HuH-7.5 (cell line): ENCODE measurements at regions not wholly inside any gene's neighbourhood (a gene's known extent, or its start where the extent isn't known, plus 50 kb on each side); places are given as distances from the start of the nearest gene placed in this dataset.

Experiments used
- DNase-seq: peaks from one replicate; pipeline ENCODE4 v3.0.0; 2011; ENCODE audit warnings: low spot score

DNA sequence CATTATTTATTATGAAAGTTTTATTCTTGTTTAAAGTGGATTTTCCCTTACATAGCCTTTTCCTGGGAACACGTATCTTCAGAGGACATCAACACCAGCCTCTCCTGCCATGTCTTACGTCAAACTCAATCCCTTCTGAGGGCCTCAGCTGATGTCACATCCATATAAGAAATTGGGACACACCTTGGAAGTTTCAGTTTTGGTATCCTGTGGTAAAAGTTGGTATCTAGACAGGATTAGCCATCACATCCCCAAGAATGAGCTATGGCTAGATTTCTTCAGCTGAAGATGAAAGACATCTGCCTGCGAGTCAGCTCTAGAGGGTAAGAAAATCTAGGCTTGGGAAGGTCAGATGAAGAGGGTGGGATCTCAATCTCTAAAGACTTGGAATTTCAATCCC, 75.8 kb upstream of the ZNF516 start:
- DNase-seq = no peak

DNA sequence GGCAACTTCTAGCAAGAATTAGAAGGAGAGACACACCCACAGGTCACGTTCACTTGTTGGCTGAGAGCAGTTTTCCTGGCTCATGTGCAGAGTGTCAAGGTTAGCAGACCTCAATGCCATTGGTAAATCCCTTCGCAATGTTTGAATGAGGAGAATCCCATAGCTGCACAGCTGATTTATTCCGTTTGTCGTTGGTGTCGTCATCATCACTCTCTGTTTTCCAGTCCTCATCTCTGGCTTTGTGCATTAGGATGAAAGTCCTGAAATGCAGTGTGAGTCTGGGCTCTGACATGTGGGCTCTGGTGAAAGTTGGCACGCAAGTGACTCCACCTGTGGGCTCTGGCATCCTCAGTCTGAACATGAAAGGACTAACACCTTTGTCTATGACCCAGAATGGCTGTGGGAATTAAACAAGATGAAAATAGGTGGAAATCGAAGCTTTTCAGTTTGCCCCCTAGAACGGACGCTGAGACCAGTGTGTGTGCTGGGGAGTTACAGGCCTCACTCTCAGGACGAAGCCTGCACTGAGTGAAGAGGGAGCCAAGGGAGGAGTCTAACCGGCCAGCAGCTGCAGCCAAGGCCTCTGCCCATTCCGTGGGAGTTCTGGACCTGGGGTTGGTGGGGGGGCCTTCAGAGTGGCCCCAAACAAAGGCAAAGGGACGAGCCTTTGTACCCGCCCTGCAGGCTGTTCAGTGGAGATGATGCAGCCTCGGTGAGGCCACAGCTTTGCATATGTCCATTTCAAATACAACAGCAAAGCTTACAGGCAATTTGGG, 74.8 kb upstream of the ZNF516 start:
- no peak for DNase-seq

- DNase-seq = no peak
Observed at GRCh38 chr18:76568731-76569130, 73.7 kb upstream of the ZNF516 start.

DNA sequence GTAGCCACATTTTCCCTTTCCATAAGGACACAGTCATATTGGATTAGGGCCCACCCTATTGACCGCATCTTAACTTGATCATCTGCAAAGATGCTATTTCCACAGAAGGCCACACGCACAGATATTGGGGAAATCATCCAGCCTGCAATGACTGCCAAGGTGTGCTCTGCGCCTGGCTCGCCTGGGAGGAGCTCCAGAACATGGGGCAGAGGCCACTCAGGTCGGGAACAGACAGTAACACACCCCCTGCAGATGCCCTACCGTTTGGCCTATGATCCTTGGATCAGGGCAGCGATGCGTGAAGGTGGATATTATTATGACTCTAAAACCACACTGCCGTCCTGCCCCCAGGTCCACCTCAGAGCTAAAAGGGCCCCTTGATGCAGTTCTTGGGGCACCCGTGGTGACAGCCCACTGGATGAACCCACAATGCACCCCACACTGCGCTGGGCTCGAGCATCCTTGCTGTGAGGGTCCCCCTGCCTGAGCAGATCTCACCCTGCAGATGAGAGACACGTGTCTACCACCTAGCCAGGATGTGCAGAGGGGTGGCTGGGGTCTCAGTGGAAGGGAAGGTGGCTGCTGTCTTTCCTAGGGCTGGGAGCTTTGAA, 72.9 kb upstream of the ZNF516 start:
- no peak for DNase-seq

GRCh38 chr18:76566987-76567386, 71.9 kb upstream of the ZNF516 start:
- no peak for DNase-seq

DNA sequence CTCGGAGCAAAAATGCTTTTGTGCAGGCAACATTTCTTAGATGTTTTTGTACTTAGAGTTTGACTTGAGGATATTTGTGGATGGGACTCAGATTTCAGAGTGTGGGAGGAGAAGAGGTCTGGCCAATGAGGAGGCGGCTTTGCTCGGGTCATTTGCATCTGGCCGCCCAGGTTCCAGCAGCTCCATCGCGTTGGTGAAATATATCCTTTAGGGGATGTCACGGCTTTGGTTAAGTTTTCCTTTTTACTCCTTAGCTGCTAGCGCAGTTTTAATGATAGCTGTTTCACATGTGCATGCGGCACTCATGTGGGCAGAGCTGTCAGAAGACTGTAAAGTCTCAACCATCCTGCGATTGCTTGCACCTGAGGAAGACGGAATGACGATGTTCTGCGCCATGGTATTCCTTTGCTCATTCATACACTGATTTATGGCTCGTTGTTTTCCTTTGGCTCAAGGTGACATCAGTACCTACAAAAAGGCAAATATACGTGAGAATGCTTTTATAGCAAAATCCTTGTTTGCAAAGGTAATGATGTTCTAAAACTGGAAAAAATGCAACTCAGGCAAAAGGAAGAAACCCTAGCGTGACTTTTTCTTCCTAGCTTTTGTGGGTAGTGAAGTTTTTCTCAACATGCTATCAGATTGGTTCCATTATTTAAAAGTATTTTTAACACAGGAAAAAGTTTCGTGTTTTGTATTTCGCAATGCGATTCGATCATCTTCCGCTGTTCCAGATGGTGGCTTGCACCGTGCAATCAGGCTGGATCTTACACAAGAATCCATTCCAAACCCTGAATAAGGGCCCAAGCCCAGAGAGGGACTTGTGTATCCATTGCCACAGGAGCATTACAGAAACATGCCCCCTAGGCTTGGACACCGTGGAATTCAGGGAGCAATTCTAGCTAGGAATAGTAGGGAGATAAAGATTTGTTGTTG, 70.5 kb upstream of the ZNF516 start:
- DNase-seq = peak; percentile 88

- no peak for DNase-seq
Observed at GRCh38 chr18:76564655-76565237, 69.7 kb upstream of the ZNF516 start.

DNA sequence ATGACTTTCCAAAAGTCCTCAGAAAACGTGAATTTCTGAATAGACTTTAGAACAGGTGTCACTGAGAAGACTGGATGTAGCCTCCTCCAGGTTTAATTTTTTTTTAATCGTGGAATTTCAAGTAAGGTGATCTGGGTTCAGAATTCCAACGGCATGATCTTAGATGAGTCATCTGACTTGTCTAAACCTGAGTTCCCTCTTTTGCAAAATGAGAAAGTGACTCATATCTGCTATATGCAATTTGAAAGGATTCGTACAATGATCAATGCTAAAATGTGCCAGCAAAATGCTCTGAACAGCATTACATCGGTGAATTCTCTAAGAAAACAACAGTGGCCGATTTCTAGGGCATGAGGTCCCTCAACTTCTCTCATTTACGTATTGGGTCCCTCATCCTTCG, 69.1 kb upstream of the ZNF516 start:
- DNase-seq = no peak

DNA sequence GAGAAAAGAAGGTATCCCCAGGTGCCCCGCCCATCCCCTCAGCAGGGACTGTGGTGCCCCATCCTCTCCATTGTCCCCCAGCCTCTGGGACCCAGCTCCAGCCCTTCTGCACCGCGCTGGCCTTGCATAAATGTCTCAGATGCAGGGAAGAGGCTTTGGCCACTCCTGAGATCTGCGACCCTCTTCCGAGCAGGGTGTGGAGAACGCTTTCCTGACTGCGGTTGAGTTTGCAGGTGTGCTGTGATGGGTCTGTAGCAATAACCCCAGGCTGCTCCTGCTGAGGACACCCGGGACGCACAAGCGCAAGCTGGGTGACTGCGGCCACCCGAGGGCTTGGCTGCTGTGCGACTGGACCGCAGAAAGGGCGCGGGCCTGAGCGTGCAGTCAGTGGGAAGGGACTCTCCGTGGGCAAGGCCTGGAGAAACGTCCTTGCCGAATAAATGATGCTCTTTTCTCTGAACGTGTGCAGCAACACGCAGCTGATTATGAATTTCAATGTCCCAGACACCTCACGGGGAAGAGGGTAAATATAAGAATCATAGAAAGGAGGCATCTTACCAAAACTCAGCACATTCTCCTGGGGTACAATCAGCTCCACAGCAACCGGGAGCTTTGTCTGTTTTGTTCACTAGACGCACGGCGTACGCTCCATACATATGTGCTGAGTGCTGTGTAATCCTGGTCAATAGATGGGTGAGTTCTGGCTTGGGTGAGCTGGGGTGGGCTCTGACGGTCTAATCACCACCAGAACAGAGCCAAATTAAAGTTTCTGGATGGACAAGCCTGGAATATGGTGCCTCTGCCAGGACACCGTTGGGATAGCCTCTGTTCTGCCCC, 67.5 kb upstream of the ZNF516 start:
- DNase-seq = no peak

DNA sequence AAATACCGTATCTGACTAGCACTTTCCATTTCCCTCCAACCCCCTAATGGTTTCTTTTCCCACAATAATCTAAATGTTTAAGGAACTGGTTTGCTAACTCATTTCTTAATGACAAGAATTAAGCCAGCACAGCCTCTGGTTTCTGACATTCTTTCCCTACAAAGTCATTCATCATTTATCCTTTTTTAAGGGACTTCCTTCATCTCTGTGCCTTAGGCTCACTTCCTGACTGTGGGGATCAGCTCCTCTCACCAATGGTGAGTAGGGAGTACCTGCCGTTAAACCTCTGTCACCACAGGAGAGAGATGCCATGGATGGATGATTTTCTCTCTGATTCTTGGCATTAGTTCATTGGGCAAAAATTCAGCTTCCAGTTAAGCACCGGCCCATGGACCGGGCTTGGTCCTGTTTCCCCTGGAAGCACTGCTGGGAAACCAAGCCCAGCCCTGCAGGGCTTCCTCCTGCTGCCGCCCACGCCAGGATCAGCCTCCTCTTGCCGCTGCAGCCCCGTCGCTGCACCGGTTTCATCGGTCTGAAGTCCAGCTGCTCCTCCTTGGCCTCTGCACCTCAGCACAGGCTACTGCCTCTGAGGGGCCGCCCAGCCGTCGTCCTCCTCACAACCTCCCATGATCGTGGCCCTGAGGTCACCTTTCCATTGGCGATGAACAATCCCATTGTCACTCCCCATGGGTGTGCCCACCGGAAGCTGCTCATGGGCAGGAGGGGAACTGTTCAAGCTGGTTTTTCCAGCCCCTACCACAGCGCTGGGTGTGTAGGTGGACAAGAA, 64.0 kb upstream of the ZNF516 start:
- DNase-seq = no peak

- DNase-seq = no peak
Observed at GRCh38 chr18:76557026-76557575, 62.1 kb upstream of the ZNF516 start.

DNA sequence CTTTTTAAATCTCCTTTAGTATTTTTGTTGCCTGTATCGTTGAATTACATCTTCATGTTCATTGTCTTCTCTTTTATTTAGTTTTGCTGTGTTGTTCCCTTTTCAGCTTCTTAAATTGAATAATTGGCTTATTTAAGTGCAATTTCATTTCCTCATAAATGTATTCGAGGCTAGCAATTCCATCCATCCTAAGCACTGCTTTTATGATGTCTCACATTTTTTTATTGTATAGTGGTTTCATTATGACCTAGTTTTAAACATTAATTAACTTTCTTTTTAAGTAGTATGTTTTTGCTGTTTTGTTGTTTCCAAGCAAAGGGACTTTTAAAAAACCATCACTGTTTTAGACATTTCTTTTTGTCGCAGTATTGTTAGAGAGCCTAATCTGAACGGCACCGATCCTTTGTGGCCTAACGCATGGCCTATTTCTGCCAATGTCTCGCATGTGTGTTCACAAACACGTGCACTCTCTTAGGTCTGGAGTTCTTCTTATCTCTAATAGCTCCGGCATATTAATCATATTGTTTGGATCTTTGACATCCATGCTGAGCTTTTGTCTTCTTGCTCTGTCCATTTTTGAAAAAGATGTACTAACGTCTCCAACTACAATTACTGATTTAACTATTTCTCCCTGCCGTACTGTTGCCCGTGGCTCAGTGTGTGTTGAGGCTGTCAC, 59.6 kb upstream of the ZNF516 start:
- DNase-seq = no peak

DNA sequence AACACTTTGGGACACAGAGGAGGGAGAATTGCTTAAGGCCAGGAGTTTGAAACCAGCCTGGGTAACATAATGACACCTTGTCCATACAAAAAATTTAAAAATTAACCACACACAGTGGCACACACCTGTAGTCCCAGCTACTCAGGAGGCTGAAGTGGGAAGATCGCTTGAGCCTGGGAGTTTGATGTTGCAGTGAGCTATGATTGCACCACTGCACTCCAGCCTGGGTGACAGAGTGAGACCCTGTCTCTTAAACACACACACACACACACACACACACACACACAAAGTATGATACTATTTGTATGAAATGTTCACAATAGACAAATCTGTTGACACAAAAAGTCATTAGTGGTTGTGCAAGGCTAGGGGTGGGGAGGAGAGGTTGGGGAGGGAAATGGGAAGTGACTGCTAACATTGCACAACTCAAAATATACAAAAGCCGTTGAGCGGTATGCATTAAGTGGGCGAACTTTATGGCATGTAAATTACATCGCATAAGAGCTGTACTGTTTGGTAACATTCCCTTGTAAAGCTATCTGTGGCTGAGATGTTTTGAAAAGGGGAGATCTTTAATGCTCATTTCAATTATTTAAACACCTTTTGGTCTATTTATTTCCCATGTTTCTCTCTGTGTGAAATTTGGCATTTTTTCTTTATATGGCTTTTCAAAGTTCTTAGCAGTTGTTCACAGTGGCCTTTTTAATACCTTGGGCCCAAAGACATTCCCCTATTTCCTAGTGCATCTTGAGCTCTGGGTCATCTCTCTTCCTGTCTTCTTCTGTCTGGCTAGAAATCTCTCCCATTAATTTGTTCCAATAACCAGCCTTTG, 58.9 kb upstream of the ZNF516 start:
- DNase-seq = peak; percentile 57

DNA sequence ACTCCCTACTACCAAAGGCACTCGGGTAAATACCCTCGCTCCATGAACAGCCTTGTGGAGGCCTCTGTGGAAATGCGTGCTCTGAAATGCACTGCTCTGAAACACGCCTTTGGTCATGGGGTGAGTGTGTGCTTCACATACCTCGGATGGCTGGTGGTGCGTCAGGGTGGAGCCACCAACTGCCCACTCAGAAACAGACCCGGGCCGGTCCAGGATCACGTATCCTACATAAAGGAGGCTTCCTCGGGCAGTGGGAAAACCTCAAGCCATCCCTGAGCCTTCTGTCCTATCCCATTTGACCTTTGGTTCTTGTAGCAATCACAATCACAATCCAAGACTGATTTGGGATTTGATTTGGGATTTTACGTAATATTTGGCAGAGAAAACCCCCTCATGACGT, 53.5 kb upstream of the ZNF516 start:
- no peak for DNase-seq

DNA sequence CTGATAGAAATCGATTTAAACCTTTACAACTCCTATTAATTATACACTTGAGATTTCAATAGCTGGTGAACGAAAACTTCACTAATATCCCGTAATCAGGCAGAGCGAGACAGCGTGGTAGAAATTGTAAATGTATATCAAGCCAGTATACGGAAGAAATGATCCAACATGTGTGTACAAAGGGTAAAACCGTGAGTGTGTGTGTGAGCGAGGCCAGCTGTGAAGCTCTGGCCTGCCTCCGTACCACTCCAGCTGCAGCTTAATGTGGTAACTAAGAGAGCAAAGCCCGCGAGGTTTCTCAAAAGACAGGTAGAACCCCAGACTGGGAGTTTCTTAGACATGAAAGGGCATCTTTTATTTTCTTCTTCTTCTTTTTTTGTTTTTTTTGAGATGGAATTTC, 52.3 kb upstream of the ZNF516 start:
- DNase-seq = no peak

DNA sequence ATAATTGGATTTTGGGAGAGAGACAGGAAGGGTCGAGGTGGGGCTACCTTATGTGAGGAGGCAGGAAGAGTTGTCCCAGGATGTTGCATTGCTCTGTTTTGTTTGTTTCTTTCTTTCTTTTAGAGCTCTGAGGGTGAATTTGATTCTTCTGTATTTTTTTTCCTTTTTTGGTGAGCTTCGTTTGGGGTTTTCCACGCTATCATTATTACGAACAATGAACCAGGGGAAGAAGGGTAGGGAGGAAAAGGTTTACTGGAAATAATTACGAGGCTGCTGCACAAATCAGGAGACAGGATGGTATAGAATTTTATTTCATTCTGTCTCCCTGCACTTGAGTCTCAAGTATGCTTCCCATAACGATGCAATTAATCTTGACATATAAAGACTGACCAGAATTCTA, 51.4 kb upstream of the ZNF516 start:
- DNase-seq = no peak

GRCh38 chr18:76546088-76546435, 51.0 kb upstream of the ZNF516 start:
- DNase-seq = peak; percentile 32

DNA sequence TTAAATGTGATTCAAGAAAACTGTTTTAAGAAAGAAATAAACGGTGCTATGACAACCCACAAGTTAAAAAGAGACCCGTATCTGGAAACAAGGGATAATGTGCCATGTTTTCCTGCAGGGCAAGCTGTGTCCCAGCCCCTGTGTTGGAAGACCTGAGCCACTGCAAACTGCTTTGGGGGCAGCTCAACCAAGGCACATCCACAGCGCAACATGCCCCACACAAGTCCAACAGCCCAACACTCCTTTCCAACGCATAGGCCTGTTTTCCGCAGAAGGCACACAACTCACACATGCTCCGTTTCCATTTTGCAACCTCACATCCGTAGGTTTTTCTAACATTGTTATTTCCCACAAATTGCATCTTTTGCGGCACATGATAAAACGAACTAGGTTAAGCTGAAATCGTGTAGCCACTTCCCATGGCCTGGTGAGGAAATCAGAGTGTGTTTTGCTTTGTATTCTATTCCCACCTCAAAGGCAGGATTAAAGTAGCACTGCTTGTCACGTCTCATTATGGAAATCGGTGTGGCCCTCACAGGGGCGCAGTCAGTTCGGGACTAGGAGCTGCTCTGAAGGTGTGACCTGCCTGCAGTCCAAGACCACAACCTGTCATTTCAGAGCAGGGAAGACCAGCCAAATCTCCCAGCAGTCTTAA, 50.5 kb upstream of the ZNF516 start:
- DNase-seq = no peak
